Neural progenitor cell (in vitro differentiated cells): ENCODE measurements at regions not wholly inside any gene's neighbourhood (a gene's known extent, or its start where the extent isn't known, plus 50 kb on each side); places are given as distances from the start of the nearest gene placed in this dataset.
"Not testable (repeated sequence)": the region's sequence is repeated elsewhere in the genome, so short reads cannot be mapped to it uniquely, and the experiment has no call there.

Experiments used
- DNase-seq: peaks from one replicate; pipeline ENCODE4 v3.0.0-alpha.2; 2016; ENCODE audit warnings: low spot score
- H2AFZ ChIP-seq: fragments of 200-600 bp; sonication (generic); replicated peaks from 2 replicates; pipeline ENCODE4 v1.6.1; 2016; ENCODE audit warnings: antibody characterized with exemption
- H3F3A ChIP-seq: fragments of 200-600 bp; sonication (generic); 2 replicates; pipeline ENCODE4 v1.6.1; 2016; ENCODE audit warnings: antibody characterized with exemption, low read depth
- H3K27ac ChIP-seq: fragments of 200-600 bp; sonication (generic); 2 replicates; pipeline ENCODE4 v1.5.1; 2016; ENCODE audit warnings: mild to moderate bottlenecking
- H3K27me3 ChIP-seq: fragments of 200-600 bp; sonication (generic); 2 replicates; pipeline ENCODE4 v1.6.1; 2016; ENCODE audit warnings: mild to moderate bottlenecking, moderate library complexity
- H3K36me3 ChIP-seq: fragments of 200-600 bp; sonication (generic); 2 replicates; pipeline ENCODE4 v1.5.1; 2016
- H3K4me1 ChIP-seq: fragments of 200-600 bp; sonication (generic); 2 replicates; pipeline ENCODE4 v1.6.1; 2016; ENCODE audit warnings: mixed run types
- H3K4me2 ChIP-seq: fragments of 200-600 bp; sonication (generic); 2 replicates; pipeline ENCODE4 v1.6.1; 2016
- H3K4me3 ChIP-seq: fragments of 200-600 bp; sonication (generic); 2 replicates; pipeline ENCODE4 v1.5.1; 2016
- H3K79me2 ChIP-seq: fragments of 200-600 bp; sonication (generic); 2 replicates; pipeline ENCODE4 v1.6.1; 2016; ENCODE audit warnings: low read depth
- H3K9ac ChIP-seq: fragments of 200-600 bp; sonication (generic); 2 replicates; pipeline ENCODE4 v1.6.1; 2016
- H3K9me3 ChIP-seq: fragments of 200-600 bp; sonication (generic); 2 replicates; pipeline ENCODE4 v1.5.1; 2016; ENCODE audit warnings: low read depth
- H4K20me1 ChIP-seq: fragments of 200-600 bp; sonication (generic); 2 replicates; pipeline ENCODE4 v1.6.1; 2016; ENCODE audit warnings: low read depth
- H3K27ac Mint-ChIP-seq: 3 replicates; pipeline ENCODE4 v1.8.0; 2021; ENCODE audit warnings: mixed read lengths
- H3K27me3 Mint-ChIP-seq: 2 replicates; pipeline ENCODE4 v1.8.0; 2022; ENCODE audit warnings: low read depth, mild to moderate bottlenecking, inconsistent platforms, moderate library complexity, mixed read lengths; ENCODE audit not compliant: insufficient read depth
- H3K36me3 Mint-ChIP-seq: 3 replicates; pipeline ENCODE4 v1.8.0; 2021; ENCODE audit warnings: mixed read lengths
- H3K4me1 Mint-ChIP-seq: 3 replicates; pipeline ENCODE4 v1.8.0; 2021; ENCODE audit warnings: mixed read lengths
- H3K4me3 Mint-ChIP-seq: 3 replicates; pipeline ENCODE4 v1.8.0; 2021; ENCODE audit warnings: mild to moderate bottlenecking, moderate library complexity, mixed read lengths
- H3K9me3 Mint-ChIP-seq: 3 replicates; pipeline ENCODE4 v1.8.0; 2020; ENCODE audit warnings: mixed read lengths
- CTCF ChIP-seq: fragments of 200-600 bp; sonication (generic); IDR thresholded peaks from 2 replicates; pipeline ENCODE4 v1.5.1; 2017; ENCODE audit warnings: antibody characterized with exemption, mild to moderate bottlenecking
- EZH2 ChIP-seq: fragments of 200-600 bp; sonication (generic); IDR thresholded peaks from 2 replicates; pipeline ENCODE4 v1.6.1; 2017; ENCODE audit warnings: antibody characterized with exemption, mild to moderate bottlenecking, moderate library complexity
- EZH2phosphoT487 ChIP-seq: fragments of 200-600 bp; sonication (generic); IDR thresholded peaks from 2 replicates; pipeline ENCODE4 v1.6.1; 2017; ENCODE audit warnings: antibody characterized with exemption

GRCh38 chr6:100296810-100297544 is 167.7 kb downstream of the SIM1 start:
- Histone ChIP-seq H3K4me3 (no peak overlapping the region), H3K36me3 (no peaks in the 10 kb centered on the region), H2AFZ (no peak overlapping the region), H3K27me3 (no peaks in the 10 kb centered on the region), H3F3A (no peaks in the 10 kb centered on the region), H3K9ac (no peak overlapping the region), H3K27ac (no peak overlapping the region), H3K79me2 (no peaks in the 10 kb centered on the region), H4K20me1 (no peaks in the 10 kb centered on the region), H3K9me3 (no peaks in the 10 kb centered on the region), H3K4me2 (no peak overlapping the region), H3K4me1 (peaks cover 7% of the 10 kb centered on the region)
- no peak for DNase-seq
- no peaks in the 10 kb centered on the region for H3K36me3 Mint-ChIP-seq
- H3K27ac Mint-ChIP-seq: no peak overlapping the region
- TF ChIP-seq EZH2phosphoT487 (no peak), EZH2 (no peak), CTCF (no peak)
- peaks cover 5% of the 10 kb centered on the region for H3K4me1 Mint-ChIP-seq
- no peaks in the 10 kb centered on the region for H3K27me3 Mint-ChIP-seq
- H3K4me3 Mint-ChIP-seq: no peak overlapping the region
- no peaks in the 10 kb centered on the region for H3K9me3 Mint-ChIP-seq

DNA sequence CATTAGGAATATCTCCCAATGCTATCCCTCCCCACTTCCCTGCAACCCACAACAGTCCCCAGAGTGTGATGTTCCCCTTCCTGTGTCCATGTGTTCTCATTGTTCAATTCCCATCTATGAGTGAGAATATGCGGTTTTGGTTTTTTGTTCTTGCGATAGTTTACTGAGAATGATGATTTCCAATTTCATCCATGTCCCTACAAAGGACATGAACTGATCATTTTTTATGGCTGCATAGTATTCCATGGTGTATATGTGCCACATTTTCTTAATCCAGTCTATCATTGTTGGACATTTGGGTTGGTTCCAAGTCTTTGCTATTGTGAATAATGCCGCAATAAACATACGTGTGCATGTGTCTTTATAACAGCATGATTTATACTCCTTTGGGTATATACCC is 169.5 kb downstream of the SIM1 start:
- H3K27me3 Mint-ChIP-seq, H3K4me1 ChIP-seq, H4K20me1 ChIP-seq, H2AFZ ChIP-seq, H3K4me3 Mint-ChIP-seq, H3K79me2 ChIP-seq, H3K4me2 ChIP-seq, H3K4me1 Mint-ChIP-seq, H3K9ac ChIP-seq, H3K9me3 ChIP-seq, H3K27me3 ChIP-seq, H3K36me3 Mint-ChIP-seq, H3K27ac ChIP-seq, H3K36me3 ChIP-seq, H3F3A ChIP-seq, H3K27ac Mint-ChIP-seq, DNase-seq, H3K4me3 ChIP-seq, H3K9me3 Mint-ChIP-seq: not testable (repeated sequence)

- Histone ChIP-seq H3K36me3 (no peaks in the 10 kb centered on the region), H3K27me3 (no peaks in the 10 kb centered on the region), H3F3A (no peaks in the 10 kb centered on the region), H3K79me2 (no peaks in the 10 kb centered on the region), H3K4me3 (no peak overlapping the region), H2AFZ (no peak overlapping the region), H3K4me2 (no peak overlapping the region), H4K20me1 (no peaks in the 10 kb centered on the region), H3K9ac (no peak overlapping the region), H3K4me1 (peaks cover 7% of the 10 kb centered on the region), H3K27ac (no peak overlapping the region), H3K9me3 (no peaks in the 10 kb centered on the region)
- Mint-ChIP-seq H3K27me3 (no peaks in the 10 kb centered on the region), H3K4me3 (no peak overlapping the region), H3K36me3 (no peaks in the 10 kb centered on the region), H3K9me3 (no peaks in the 10 kb centered on the region), H3K27ac (no peak overlapping the region), H3K4me1 (peaks cover 8% of the 10 kb centered on the region)
- no peak for TF ChIP-seq EZH2
- no peak for TF ChIP-seq CTCF
- TF ChIP-seq EZH2phosphoT487: no peak
- no peak for DNase-seq
Measured at GRCh38 chr6:100289285-100289684, 175.4 kb downstream of the SIM1 start.

DNA sequence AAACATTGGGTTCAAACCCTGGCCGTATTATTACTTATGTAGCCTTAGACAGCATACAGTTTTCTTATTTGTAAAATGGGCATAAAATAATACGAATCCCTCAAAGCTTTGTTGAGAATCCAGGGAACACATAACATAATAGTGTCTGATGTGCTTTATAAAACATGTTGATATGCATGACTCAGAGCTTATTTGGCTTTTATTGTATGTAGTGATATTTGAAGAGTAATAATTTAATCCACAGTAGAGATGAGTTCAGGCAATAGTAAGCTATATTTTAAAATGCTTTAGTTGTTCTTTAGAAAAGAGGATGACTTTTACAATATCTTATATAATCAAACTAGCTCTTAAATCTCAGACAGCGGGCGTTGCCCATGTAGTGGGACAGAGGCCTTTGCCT is 176.4 kb downstream of the SIM1 start:
- Histone ChIP-seq H3K4me3 (no peak overlapping the region), H3K36me3 (no peaks in the 10 kb centered on the region), H3K9ac (no peak overlapping the region), H3K27ac (no peak overlapping the region), H3K27me3 (no peaks in the 10 kb centered on the region), H3K9me3 (no peaks in the 10 kb centered on the region), H3F3A (no peaks in the 10 kb centered on the region), H3K4me2 (no peak overlapping the region), H3K79me2 (no peaks in the 10 kb centered on the region), H4K20me1 (no peaks in the 10 kb centered on the region), H2AFZ (no peak overlapping the region), H3K4me1 (peaks cover 4% of the 10 kb centered on the region)
- no peak for DNase-seq
- Mint-ChIP-seq H3K27me3 (no peaks in the 10 kb centered on the region), H3K9me3 (no peaks in the 10 kb centered on the region), H3K27ac (no peak overlapping the region), H3K36me3 (no peaks in the 10 kb centered on the region), H3K4me1 (peaks cover 10% of the 10 kb centered on the region), H3K4me3 (no peak overlapping the region)
- TF ChIP-seq EZH2phosphoT487 (no peak), CTCF (no peak), EZH2 (no peak)
